BE2C (cell line): ENCODE measurements at regions not wholly inside any gene's neighbourhood (a gene's known extent, or its start where the extent isn't known, plus 50 kb on each side); places are given as distances from the start of the nearest gene placed in this dataset.

Experiments
- DNase-seq: peaks from one replicate; pipeline ENCODE4 v3.0.0-alpha.2; 2020
- H3K27me3 ChIP-seq: fragments of 250-450 bp; sonication (Bioruptor Pico); 2 replicates; pipeline ENCODE4 v1.5.1; 2020; ENCODE audit warnings: mild to moderate bottlenecking
- H3K36me3 ChIP-seq: fragments of 250-450 bp; sonication (Bioruptor Pico); 2 replicates; pipeline ENCODE4 v1.5.1; 2020; ENCODE audit warnings: mild to moderate bottlenecking
- H3K4me1 ChIP-seq: fragments of 250-450 bp; sonication (Bioruptor Pico); 2 replicates; pipeline ENCODE4 v1.5.1; 2020
- H3K4me3 ChIP-seq: 2 replicates; pipeline ENCODE4 v1.5.1; 2011; ENCODE audit warnings: low read depth, low read length
- H3K9me3 ChIP-seq: fragments of 250-450 bp; sonication (Bioruptor Pico); 2 replicates; pipeline ENCODE4 v1.5.1; 2020
- CTCF ChIP-seq: IDR thresholded peaks from 2 replicates; pipeline ENCODE4 v1.5.1; 2012; ENCODE audit warnings: mild to moderate bottlenecking, low read depth, low read length

DNA sequence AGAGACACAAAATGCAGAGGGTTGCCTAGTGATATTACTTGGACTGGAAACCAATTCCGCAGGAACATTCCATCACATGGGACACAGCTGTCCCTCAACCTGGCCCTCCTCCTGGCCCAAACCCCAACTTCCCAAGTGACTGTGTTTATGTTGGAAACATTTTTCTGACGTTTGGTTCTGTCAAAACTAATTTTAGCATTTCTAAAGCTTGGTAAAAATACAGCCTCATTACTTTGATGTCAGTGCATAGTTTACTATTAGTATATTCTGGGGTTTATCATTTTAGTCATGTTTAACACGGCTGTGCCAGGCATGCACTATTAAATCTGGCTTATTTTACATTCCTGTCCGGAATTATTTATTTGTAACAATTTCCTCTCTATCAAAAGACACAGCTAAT is 69.9 kb downstream of the GLI2 start:
- Histone ChIP-seq H3K4me1 (peaks cover 20% of the 10 kb centered on the region), H3K27me3 (no peaks in the 10 kb centered on the region), H3K36me3 (no peaks in the 10 kb centered on the region), H3K4me3 (no peak overlapping the region), H3K9me3 (no peaks in the 10 kb centered on the region)
- no peak for DNase-seq
- TF ChIP-seq CTCF: no peak

- H3K4me1 ChIP-seq: peaks cover 22% of the 10 kb centered on the region
- DNase-seq: no peak
- no peak overlapping the region for H3K4me3 ChIP-seq
- H3K27me3 ChIP-seq: no peaks in the 10 kb centered on the region
- no peaks in the 10 kb centered on the region for H3K9me3 ChIP-seq
- no peak for TF ChIP-seq CTCF
- no peaks in the 10 kb centered on the region for H3K36me3 ChIP-seq
Observed at GRCh38 chr2:120807751-120808150, 72.1 kb downstream of the GLI2 start.

- no peaks in the 10 kb centered on the region for H3K36me3 ChIP-seq
- no peak overlapping the region for H3K4me3 ChIP-seq
- H3K4me1 ChIP-seq: peaks cover 18% of the 10 kb centered on the region
- no peak for DNase-seq
- TF ChIP-seq CTCF: no peak
- H3K27me3 ChIP-seq: no peaks in the 10 kb centered on the region
- no peaks in the 10 kb centered on the region for H3K9me3 ChIP-seq
Observed at GRCh38 chr2:120809151-120809550, 73.5 kb downstream of the GLI2 start.

GRCh38 chr2:120809609-120810440 is 74.2 kb downstream of the GLI2 start:
- Histone ChIP-seq H3K4me1 (peaks cover 11% of the 10 kb centered on the region), H3K9me3 (no peaks in the 10 kb centered on the region), H3K27me3 (no peaks in the 10 kb centered on the region), H3K36me3 (no peaks in the 10 kb centered on the region), H3K4me3 (no peak overlapping the region)
- no peak for TF ChIP-seq CTCF
- peak; percentile 59 for DNase-seq

DNA sequence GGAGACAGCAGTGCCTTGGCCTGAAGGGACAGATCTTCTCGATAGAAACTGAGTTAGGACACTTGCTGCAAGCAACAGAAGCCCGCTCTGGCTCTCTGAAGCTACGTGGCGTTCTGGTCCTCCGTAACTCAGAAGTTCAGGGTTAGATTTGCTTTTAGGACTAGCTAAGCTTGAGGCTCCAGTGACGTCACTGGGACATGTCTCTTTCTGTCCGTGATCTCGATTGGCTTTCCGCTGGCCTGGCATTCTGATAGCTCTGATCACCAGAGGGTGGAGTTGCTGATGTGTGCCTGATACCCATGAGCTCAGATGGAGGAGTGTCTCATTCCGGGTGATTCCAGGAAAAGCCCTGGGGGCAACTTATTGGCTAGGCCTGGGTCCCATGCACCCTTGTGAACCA is 75.0 kb downstream of the GLI2 start:
- Histone ChIP-seq H3K4me1 (peaks cover 11% of the 10 kb centered on the region), H3K9me3 (no peaks in the 10 kb centered on the region), H3K4me3 (no peak overlapping the region), H3K27me3 (no peaks in the 10 kb centered on the region), H3K36me3 (no peaks in the 10 kb centered on the region)
- no peak for TF ChIP-seq CTCF
- DNase-seq: no peak

- Histone ChIP-seq H3K4me1 (peaks cover 11% of the 10 kb centered on the region), H3K27me3 (no peaks in the 10 kb centered on the region), H3K9me3 (no peaks in the 10 kb centered on the region), H3K4me3 (no peak overlapping the region), H3K36me3 (no peaks in the 10 kb centered on the region)
- no peak for TF ChIP-seq CTCF
- DNase-seq: no peak
Observed at GRCh38 chr2:120812866-120813265, 77.2 kb downstream of the GLI2 start.
